GM13976 (cell line): ENCODE measurements at regions not wholly inside any gene's neighbourhood (a gene's known extent, or its start where the extent isn't known, plus 50 kb on each side); places are given as distances from the start of the nearest gene placed in this dataset.

Source experiments
- DNase-seq: peaks from one replicate; pipeline ENCODE4 v3.0.0; 2012; ENCODE audit warnings: low spot score
- CTCF ChIP-seq: IDR thresholded peaks from 2 replicates; pipeline ENCODE4 v1.5.1; 2012; ENCODE audit warnings: borderline replicate concordance, mild to moderate bottlenecking; ENCODE audit not compliant: insufficient read depth; ENCODE audit errors: extremely low read depth, missing control alignments, control extremely low read depth
- in situ Hi-C: fragments of 300-500 bp; cut with MboI; formaldehyde crosslinking; loops from one replicate; pipeline ENCODE4 v1.12.0; 2022; ENCODE audit warnings: low sequenced_read_pairs, mixed read lengths, inconsistent platforms; ENCODE audit not compliant: unreplicated experiment

- no peak for TF ChIP-seq CTCF
- DNase-seq, result no peak
- in situ Hi-C loops, result no loop called here
Measured at GRCh38 chr9:100662122-100662521, 84.2 kb downstream of the CAVIN4 start.

- TF ChIP-seq CTCF, result no peak
- no peak for DNase-seq
- in situ Hi-C loops, result no loop called here
Measured at GRCh38 chr9:100667448-100667847, 89.6 kb downstream of the CAVIN4 start.

- no peak for TF ChIP-seq CTCF
- DNase-seq, result no peak
- in situ Hi-C loops, result no loop called here
Measured at GRCh38 chr9:100668024-100668423, 90.1 kb downstream of the CAVIN4 start.

GRCh38 chr9:100669968-100670367, 92.1 kb downstream of the CAVIN4 start:
- in situ Hi-C loops, result no loop called here
- no peak for TF ChIP-seq CTCF
- DNase-seq, result no peak

- DNase-seq, result no peak
- in situ Hi-C loops, result no loop called here
- no peak for TF ChIP-seq CTCF
Measured at GRCh38 chr9:100670719-100671118, 92.8 kb downstream of the CAVIN4 start.

- no peak for DNase-seq
- no peak for TF ChIP-seq CTCF
- in situ Hi-C loops, result no loop called here
Measured at GRCh38 chr9:100671898-100672297, 94.0 kb downstream of the CAVIN4 start.

GRCh38 chr9:100673249-100673648, 95.4 kb downstream of the CAVIN4 start:
- TF ChIP-seq CTCF, result no peak
- in situ Hi-C loops, result no loop called here
- no peak for DNase-seq
